ENCODE measurements at regions not wholly inside any gene's neighbourhood (a gene's known extent, or its start where the extent isn't known, plus 50 kb on each side); places are given as distances from the start of the nearest gene placed in this dataset.

- intact Hi-C loops (cut with DNase I) = no loop called here
- no peaks in the 10 kb centered on the region for H3K27me3 ChIP-seq
- H3K27ac ChIP-seq = no peak overlapping the region
- TF ChIP-seq, protein P1, sequence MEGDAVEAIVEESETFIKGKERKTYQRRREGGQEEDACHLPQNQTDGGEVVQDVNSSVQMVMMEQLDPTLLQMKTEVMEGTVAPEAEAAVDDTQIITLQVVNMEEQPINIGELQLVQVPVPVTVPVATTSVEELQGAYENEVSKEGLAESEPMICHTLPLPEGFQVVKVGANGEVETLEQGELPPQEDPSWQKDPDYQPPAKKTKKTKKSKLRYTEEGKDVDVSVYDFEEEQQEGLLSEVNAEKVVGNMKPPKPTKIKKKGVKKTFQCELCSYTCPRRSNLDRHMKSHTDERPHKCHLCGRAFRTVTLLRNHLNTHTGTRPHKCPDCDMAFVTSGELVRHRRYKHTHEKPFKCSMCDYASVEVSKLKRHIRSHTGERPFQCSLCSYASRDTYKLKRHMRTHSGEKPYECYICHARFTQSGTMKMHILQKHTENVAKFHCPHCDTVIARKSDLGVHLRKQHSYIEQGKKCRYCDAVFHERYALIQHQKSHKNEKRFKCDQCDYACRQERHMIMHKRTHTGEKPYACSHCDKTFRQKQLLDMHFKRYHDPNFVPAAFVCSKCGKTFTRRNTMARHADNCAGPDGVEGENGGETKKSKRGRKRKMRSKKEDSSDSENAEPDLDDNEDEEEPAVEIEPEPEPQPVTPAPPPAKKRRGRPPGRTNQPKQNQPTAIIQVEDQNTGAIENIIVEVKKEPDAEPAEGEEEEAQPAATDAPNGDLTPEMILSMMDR (IDR thresholded peaks at IDR 0.05) = no peak
- TF ChIP-seq POLR2A (IDR thresholded peaks at IDR 0.05) = no peak
- DNase-seq (no peak), ATAC-seq (no peak)
- H3K36me3 ChIP-seq = no peaks in the 10 kb centered on the region
- peaks cover 0 to 7% (median 0%) of the 10 kb centered on the region in 12 donors for H3K9me3 ChIP-seq
- H3K4me1 ChIP-seq = no peaks in the 10 kb centered on the region
- H3K4me3 ChIP-seq = no peak overlapping the region
Measured at GRCh38 chr16:63201851-63202250, 1165.6 kb upstream of the CDH8 start.

DNA sequence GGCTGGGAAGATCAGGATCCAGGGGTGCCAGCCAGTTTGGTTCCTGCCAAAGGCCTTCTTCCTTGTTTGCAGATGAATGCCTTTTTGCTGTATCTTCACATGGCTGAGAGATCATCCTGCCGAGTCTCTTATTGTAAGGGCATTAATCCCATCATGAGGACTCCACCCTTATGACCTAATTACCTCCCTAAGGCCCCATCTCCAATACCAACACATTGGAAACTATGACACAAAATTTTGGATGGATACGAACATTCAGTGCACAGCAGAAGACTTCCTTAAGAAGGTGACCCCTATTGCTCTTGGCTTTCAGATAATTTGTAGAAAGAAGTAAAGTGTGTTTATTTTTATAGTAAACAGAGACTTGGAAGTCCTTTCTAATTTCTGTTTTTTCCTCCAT, 1164.7 kb upstream of the CDH8 start:
- Histone ChIP-seq H3K36me3 (no peaks in the 10 kb centered on the region), H3K27me3 (no peaks in the 10 kb centered on the region), H3K9me3 (peaks cover 0 to 7% (median 0%) of the 10 kb centered on the region in 12 donors), H3K27ac (no peak overlapping the region), H3K4me3 (no peak overlapping the region), H3K4me1 (no peaks in the 10 kb centered on the region)
- WGBS, 4 donors = 50 to 76% (median 73%) methylated on average over 2 of the region's 2 CpGs
- TF ChIP-seq POLR2A (IDR thresholded peaks at IDR 0.05) = no peak
- TF ChIP-seq, protein P1 (IDR thresholded peaks at IDR 0.05) = no peak
- ATAC-seq (no peak), DNase-seq (no peak)
- intact Hi-C loops (cut with DNase I) = no loop called here

DNA sequence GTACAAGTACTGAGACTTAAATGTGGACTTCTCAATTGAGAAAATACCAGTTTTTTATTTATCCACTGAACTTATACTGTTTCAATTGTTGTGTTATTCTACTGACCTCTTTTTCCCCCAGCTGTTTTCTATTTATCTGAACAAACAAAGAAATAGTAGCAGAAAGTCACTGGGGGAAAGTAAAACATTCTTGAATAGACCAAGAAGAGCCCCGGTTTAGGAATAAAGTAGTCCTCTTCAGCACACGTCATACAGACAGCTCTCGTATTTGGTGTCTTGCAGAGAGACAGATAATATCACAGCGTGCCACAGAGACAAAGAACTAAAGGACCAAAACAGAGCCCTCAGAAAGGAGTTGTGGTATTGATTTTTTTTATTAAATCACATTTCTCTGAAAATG, 1159.1 kb upstream of the CDH8 start:
- H3K27me3 ChIP-seq = no peaks in the 10 kb centered on the region
- no peak overlapping the region for H3K27ac ChIP-seq
- 57 to 71% (median 68%) methylated on average over 4 of the region's 4 CpGs for WGBS, 4 donors
- TF ChIP-seq, protein P1 (IDR thresholded peaks at IDR 0.05) = no peak
- no peak for TF ChIP-seq POLR2A (IDR thresholded peaks at IDR 0.05)
- ATAC-seq = no peak
- no peak overlapping the region for H3K4me3 ChIP-seq
- no peaks in the 10 kb centered on the region for H3K36me3 ChIP-seq
- peaks cover 0 to 3% (median 0%) of the 10 kb centered on the region in 12 donors for H3K9me3 ChIP-seq
- DNase-seq = no peak
- intact Hi-C loops (cut with DNase I) = no loop called here
- no peaks in the 10 kb centered on the region for H3K4me1 ChIP-seq

DNA sequence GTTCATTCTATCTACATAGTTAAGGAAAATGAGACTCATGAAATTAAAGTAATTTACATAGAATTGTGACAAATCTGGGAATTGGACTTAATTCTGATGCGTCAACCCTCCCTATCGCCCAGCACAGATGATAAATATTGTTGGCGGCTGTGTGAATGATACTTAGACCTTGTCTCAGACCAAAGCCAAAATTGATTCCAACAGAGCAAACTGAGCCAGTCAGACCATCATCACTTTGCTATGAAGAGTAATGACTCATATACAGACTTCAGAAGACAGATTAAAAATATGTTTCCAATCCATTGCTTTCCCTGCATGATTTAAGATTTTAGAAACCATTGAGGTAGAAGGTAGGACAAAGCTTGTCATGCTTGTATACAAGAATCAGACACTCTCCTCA, 1156.7 kb upstream of the CDH8 start:
- no peaks in the 10 kb centered on the region for H3K36me3 ChIP-seq
- ATAC-seq (no peak), DNase-seq (no peak)
- intact Hi-C loops (cut with DNase I) = no loop called here
- H3K9me3 ChIP-seq = no peaks in the 10 kb centered on the region
- 67 to 84% (median 81%) methylated on average over 3 of the region's 3 CpGs for WGBS, 4 donors
- H3K27ac ChIP-seq = no peak overlapping the region
- no peaks in the 10 kb centered on the region for H3K27me3 ChIP-seq
- no peak overlapping the region for H3K4me3 ChIP-seq
- TF ChIP-seq, protein P1 (IDR thresholded peaks at IDR 0.05) = no peak
- no peak for TF ChIP-seq POLR2A (IDR thresholded peaks at IDR 0.05)
- no peaks in the 10 kb centered on the region for H3K4me1 ChIP-seq
